GM23338 (cell line): ENCODE measurements at regions not wholly inside any gene's neighbourhood (a gene's known extent, or its start where the extent isn't known, plus 50 kb on each side); places are given as distances from the start of the nearest gene placed in this dataset.

Source experiments
- CREB1 ChIP-seq: fragments of 250-450 bp; sonication (Bioruptor Pico); IDR thresholded peaks from 2 replicates; pipeline ENCODE4 v1.5.0; 2020; ENCODE audit warnings: low read depth, mild to moderate bottlenecking, moderate library complexity
- ETS1 ChIP-seq: IDR thresholded peaks from 2 replicates; pipeline ENCODE4 v1.6.1; 2016; ENCODE audit warnings: antibody characterized with exemption
- EZH2 ChIP-seq: fragments of 200-600 bp; sonication (generic); IDR thresholded peaks from one replicate; pipeline ENCODE4 v1.8.0; 2017; ENCODE audit warnings: antibody characterized with exemption, mild to moderate bottlenecking, low read depth; ENCODE audit not compliant: unreplicated experiment
- EZH2phosphoT487 ChIP-seq: fragments of 200-600 bp; sonication (generic); IDR thresholded peaks from one replicate; pipeline ENCODE4 v1.8.1; 2018; ENCODE audit warnings: antibody characterized with exemption; ENCODE audit not compliant: unreplicated experiment
- JUNB ChIP-seq: IDR thresholded peaks from one replicate; pipeline ENCODE4 v1.6.1; 2016; ENCODE audit warnings: antibody characterized with exemption; ENCODE audit not compliant: unreplicated experiment
- NANOG ChIP-seq: IDR thresholded peaks from 2 replicates; pipeline ENCODE4 v1.6.1; 2016; ENCODE audit warnings: antibody characterized with exemption, borderline replicate concordance
- POLR2AphosphoS5 ChIP-seq: IDR thresholded peaks from 2 replicates; pipeline ENCODE4 v1.6.1; 2016; ENCODE audit warnings: antibody characterized with exemption, low read depth
- STAT1 ChIP-seq: IDR thresholded peaks from one replicate; pipeline ENCODE4 v1.6.1; 2016; ENCODE audit warnings: antibody characterized with exemption; ENCODE audit not compliant: unreplicated experiment
- ZNF114 ChIP-seq: fragments of 250-450 bp; sonication (Bioruptor Pico); IDR thresholded peaks from 2 replicates; pipeline ENCODE4 v1.5.0; 2020; ENCODE audit warnings: mild to moderate bottlenecking, moderate library complexity
- ZNF331 ChIP-seq: fragments of 250-450 bp; sonication (Bioruptor Pico); IDR thresholded peaks from 2 replicates; pipeline ENCODE4 v1.5.0; 2020; ENCODE audit warnings: low read depth, mild to moderate bottlenecking, moderate library complexity
- ZNF462 ChIP-seq: fragments of 250-450 bp; sonication (Bioruptor Pico); IDR thresholded peaks from 2 replicates; pipeline ENCODE4 v1.5.0; 2020; ENCODE audit warnings: mild to moderate bottlenecking, moderate library complexity
- TF ChIP-seq, protein P1 (sequence below), 2 experiments: fragments of 200-600 bp in 1 of 2; sonication (generic) in 1 of 2; conservative IDR thresholded peaks; 2 replicates each; pipeline versions ENCODE4 v1.5.1 to v1.6.1; 2016 to 2017; ENCODE audit warnings: antibody characterized with exemption in 2 of 2, low read depth in 2 of 2, mild to moderate bottlenecking in 2 of 2, moderate library complexity in 1 of 2
- TF ChIP-seq, protein P2 (sequence below): IDR thresholded peaks from one replicate; pipeline ENCODE4 v1.6.1; 2018; ENCODE audit warnings: antibody characterized with exemption; ENCODE audit not compliant: unreplicated experiment

DNA sequence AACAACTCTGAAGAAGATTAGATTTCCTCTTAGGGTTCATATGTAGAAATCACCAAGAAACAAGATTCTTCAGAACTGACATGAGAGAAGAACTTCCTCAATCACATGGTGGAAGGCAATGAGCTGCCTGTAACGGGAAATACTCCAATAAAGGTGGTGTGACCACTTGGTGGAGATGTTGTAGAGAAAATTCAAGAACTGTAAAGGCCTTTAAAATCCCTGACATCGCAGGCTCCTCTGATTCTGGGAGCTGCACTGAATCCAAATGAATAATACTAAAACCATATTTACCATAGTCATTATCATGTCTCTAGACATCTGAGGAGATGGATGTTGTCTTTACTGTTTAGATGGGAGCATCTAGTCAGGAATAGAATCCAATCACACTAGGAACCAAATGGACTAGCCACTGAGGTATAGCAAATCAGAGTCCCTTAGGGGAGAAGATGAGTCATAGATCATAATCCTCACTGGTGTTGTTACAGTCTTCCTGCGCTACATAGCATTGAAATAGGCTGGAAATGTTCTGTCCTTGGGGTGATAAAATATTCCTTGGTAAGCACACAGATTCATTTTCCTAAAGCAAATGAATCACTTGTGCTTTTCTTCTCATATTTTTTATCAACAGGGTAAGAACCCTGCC lies 321.6 kb upstream of the TENM4 start:
- no peak for TF ChIP-seq EZH2
- TF ChIP-seq, protein P1, sequence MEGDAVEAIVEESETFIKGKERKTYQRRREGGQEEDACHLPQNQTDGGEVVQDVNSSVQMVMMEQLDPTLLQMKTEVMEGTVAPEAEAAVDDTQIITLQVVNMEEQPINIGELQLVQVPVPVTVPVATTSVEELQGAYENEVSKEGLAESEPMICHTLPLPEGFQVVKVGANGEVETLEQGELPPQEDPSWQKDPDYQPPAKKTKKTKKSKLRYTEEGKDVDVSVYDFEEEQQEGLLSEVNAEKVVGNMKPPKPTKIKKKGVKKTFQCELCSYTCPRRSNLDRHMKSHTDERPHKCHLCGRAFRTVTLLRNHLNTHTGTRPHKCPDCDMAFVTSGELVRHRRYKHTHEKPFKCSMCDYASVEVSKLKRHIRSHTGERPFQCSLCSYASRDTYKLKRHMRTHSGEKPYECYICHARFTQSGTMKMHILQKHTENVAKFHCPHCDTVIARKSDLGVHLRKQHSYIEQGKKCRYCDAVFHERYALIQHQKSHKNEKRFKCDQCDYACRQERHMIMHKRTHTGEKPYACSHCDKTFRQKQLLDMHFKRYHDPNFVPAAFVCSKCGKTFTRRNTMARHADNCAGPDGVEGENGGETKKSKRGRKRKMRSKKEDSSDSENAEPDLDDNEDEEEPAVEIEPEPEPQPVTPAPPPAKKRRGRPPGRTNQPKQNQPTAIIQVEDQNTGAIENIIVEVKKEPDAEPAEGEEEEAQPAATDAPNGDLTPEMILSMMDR (conservative IDR thresholded peaks at IDR 0.05; ENCODE audit: low read depth in 2 of 2) = peak; percentile 32 to 58
- TF ChIP-seq CREB1 (CRISPR knock-in tag) = no peak
- no peak for TF ChIP-seq POLR2AphosphoS5
- TF ChIP-seq, protein P2, sequence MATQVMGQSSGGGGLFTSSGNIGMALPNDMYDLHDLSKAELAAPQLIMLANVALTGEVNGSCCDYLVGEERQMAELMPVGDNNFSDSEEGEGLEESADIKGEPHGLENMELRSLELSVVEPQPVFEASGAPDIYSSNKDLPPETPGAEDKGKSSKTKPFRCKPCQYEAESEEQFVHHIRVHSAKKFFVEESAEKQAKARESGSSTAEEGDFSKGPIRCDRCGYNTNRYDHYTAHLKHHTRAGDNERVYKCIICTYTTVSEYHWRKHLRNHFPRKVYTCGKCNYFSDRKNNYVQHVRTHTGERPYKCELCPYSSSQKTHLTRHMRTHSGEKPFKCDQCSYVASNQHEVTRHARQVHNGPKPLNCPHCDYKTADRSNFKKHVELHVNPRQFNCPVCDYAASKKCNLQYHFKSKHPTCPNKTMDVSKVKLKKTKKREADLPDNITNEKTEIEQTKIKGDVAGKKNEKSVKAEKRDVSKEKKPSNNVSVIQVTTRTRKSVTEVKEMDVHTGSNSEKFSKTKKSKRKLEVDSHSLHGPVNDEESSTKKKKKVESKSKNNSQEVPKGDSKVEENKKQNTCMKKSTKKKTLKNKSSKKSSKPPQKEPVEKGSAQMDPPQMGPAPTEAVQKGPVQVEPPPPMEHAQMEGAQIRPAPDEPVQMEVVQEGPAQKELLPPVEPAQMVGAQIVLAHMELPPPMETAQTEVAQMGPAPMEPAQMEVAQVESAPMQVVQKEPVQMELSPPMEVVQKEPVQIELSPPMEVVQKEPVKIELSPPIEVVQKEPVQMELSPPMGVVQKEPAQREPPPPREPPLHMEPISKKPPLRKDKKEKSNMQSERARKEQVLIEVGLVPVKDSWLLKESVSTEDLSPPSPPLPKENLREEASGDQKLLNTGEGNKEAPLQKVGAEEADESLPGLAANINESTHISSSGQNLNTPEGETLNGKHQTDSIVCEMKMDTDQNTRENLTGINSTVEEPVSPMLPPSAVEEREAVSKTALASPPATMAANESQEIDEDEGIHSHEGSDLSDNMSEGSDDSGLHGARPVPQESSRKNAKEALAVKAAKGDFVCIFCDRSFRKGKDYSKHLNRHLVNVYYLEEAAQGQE = no peak
- TF ChIP-seq ETS1 = no peak
- no peak for TF ChIP-seq EZH2phosphoT487
- no peak for TF ChIP-seq NANOG
- no peak for TF ChIP-seq JUNB
- TF ChIP-seq ZNF462 (CRISPR knock-in tag) = 0 out of 2 replicates have a peak, but pooled peaks have one; percentile 3
- no peak for TF ChIP-seq STAT1
- TF ChIP-seq ZNF331 = no peak
- no peak for TF ChIP-seq ZNF114 (CRISPR knock-in tag)
